NB4 (cell line): ENCODE measurements at regions not wholly inside any gene's neighbourhood (a gene's known extent, or its start where the extent isn't known, plus 50 kb on each side); places are given as distances from the start of the nearest gene placed in this dataset.

Experiments
- DNase-seq: peaks from one replicate; pipeline ENCODE4 v3.0.0; 2010; ENCODE audit warnings: low read depth
- H3K4me3 ChIP-seq: one replicate; pipeline ENCODE4 v1.5.1; 2011; ENCODE audit warnings: mild to moderate bottlenecking, low read depth, low read length, moderate library complexity
- MYC ChIP-seq: IDR thresholded peaks from 2 replicates; pipeline ENCODE4 v1.6.1; 2011; ENCODE audit warnings: low read depth, low read length
- POLR2A ChIP-seq: IDR thresholded peaks from 2 replicates; pipeline ENCODE4 v1.6.1; 2011; ENCODE audit warnings: mild to moderate bottlenecking; ENCODE audit not compliant: insufficient read length; ENCODE audit errors: extremely low read depth
- TF ChIP-seq, protein P1 (sequence below): IDR thresholded peaks from one replicate; pipeline ENCODE4 v1.5.1; 2012; ENCODE audit warnings: low read depth, low read length
- TF ChIP-seq, protein P2 (sequence below): IDR thresholded peaks from 2 replicates; pipeline ENCODE4 v1.6.1; 2011; ENCODE audit warnings: low read depth, low read length

DNA sequence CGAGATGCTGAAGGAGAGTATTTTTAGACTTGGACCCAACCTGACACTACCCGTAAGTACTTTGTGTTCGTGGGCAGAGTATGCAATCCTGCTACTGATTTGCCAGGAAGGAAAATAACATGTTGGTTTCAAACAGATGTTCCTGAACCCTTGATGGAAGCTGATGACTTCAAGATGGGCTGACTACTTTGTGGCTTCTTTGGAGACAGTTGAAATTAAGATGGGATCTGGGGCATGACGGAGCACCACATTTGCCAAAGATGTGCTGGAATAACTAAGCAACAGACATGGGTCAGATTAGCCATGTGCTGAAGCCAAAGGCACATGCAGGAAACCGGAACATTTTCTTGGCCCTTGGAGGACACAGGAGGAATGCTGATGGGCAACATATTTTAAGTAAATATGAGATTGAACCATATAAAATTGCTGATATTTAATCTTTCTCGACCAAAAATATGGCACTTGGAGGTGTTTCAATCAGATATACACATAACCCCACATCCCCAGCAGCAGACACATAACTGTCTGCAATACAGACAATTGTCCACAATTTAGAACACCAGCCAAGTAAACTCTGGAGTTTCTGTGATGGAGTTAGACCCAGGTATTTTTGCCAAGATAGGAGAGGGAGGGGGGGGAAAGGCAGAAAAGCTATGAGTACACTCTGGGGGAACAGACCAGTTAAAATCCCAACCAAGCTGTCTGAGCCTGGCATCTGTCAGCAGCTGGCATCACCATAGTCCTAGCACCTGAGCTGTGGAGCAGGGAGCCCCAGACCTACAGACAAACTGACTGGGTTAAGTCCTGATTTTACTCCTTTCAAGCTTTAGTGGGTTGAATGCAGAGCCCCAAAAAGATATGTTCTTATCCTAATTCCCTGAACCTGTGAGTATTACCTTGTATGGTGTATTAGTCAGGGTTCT, 329.4 kb upstream of the CDH5 start:
- DNase-seq, result no peak
- no peak overlapping the region for H3K4me3 ChIP-seq
- TF ChIP-seq, protein P1, sequence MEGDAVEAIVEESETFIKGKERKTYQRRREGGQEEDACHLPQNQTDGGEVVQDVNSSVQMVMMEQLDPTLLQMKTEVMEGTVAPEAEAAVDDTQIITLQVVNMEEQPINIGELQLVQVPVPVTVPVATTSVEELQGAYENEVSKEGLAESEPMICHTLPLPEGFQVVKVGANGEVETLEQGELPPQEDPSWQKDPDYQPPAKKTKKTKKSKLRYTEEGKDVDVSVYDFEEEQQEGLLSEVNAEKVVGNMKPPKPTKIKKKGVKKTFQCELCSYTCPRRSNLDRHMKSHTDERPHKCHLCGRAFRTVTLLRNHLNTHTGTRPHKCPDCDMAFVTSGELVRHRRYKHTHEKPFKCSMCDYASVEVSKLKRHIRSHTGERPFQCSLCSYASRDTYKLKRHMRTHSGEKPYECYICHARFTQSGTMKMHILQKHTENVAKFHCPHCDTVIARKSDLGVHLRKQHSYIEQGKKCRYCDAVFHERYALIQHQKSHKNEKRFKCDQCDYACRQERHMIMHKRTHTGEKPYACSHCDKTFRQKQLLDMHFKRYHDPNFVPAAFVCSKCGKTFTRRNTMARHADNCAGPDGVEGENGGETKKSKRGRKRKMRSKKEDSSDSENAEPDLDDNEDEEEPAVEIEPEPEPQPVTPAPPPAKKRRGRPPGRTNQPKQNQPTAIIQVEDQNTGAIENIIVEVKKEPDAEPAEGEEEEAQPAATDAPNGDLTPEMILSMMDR, result no peak
- TF ChIP-seq POLR2A (no peak), MYC (no peak)
- TF ChIP-seq, protein P2, sequence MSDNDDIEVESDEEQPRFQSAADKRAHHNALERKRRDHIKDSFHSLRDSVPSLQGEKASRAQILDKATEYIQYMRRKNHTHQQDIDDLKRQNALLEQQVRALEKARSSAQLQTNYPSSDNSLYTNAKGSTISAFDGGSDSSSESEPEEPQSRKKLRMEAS, result no peak

DNA sequence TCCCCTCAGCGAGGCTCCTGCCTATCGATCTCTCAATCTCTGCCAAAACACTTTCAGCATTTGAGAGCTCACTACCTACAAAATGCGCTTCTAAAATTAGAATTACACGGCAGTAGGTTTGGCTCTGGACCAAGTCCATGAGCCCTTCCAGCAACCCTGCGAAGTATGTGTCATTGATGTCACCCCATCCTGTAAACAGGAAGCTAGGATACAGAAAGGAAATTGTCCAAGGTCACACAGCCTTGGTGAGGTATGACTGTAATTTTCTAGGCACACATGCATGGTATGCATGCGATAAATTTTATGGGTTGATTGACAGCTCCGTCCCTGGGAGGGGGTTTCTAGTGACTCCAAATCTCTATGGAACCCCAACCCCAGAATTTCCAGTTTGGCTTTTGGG, 330.3 kb upstream of the CDH5 start:
- no peak for DNase-seq
- no peak overlapping the region for H3K4me3 ChIP-seq
- TF ChIP-seq POLR2A, result no peak
- TF ChIP-seq, protein P1, result no peak
- TF ChIP-seq MYC, result no peak
- TF ChIP-seq, protein P2, result no peak

DNA sequence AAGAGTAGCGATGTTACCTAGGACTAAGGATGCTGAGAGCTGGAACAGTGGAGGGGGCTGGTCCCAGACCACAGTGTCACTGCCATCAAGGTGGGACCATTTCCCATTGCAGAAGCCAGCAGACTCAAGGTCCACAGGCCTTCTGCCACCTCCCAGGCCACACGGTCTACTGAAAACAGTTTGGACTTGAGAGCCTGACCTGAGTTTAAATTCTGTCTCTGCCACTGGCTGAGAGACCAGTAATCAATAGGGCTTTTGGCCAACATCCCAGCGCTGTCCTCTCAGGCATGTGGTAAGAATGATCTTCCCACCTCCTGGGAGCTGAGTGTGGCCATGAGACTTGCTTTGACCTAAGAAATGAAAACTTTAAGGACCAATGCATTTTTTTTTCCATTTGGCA, 331.4 kb upstream of the CDH5 start:
- TF ChIP-seq, protein P2, result no peak
- H3K4me3 ChIP-seq, result no peak overlapping the region
- DNase-seq, result no peak

DNA sequence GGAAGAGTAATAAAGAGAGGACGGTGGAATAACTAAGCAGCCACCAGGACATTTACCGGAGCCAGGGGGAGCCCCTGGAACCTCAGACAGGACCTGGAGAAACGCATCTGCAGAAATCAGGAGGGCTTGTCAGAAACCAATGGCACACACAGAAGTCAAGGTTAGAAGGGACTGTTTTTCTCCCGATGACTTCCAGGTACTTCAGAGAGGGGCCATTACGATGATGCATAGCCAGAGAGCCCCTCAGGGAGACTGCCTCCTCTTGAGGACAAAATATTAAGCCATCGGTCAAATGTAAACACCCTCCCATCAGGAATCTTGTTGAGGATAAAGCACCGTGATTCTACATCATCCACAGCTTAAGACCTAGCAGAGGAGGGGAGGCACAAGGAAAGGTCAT, 333.6 kb upstream of the CDH5 start:
- DNase-seq, result no peak
- H3K4me3 ChIP-seq, result no peak overlapping the region
- TF ChIP-seq, protein P1, result no peak
- TF ChIP-seq, protein P2, result no peak
- TF ChIP-seq POLR2A (no peak), MYC (no peak)

DNA sequence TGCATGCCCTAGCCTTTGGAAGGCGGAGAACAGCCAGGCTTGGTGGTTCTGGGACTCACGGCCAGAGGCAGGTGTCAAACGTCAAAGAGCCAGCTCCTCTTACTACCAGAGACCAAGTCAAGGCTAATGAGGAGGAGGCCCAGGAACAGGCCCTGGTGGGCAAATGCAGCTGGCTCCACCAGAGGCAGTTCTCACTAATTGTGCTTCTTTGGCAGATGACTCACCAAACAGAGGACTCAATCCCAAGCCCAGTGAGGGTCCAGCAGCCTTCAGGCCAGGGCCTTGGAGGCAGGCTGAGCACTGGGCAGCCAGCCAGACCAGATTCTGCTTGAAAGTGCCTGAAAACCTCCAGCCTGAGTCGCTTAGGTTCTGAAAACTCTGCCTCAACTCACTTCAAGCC, 336.5 kb upstream of the CDH5 start:
- DNase-seq, result no peak
- H3K4me3 ChIP-seq, result no peak overlapping the region

More for the DNA sequence above, 336.5 kb upstream of the CDH5 start:
- TF ChIP-seq MYC (no peak), POLR2A (no peak)
- TF ChIP-seq, protein P2, result no peak
- TF ChIP-seq, protein P1, result no peak
